GM21381 (cell line): ENCODE measurements at regions not wholly inside any gene's neighbourhood (a gene's known extent, or its start where the extent isn't known, plus 50 kb on each side); places are given as distances from the start of the nearest gene placed in this dataset.
A peak's percentile ranks its signal among the peaks of the same experiment; 100 is the strongest.

Experiments
- ATAC-seq: cut with Tn5 transposase; IDR thresholded peaks from one replicate; pipeline ENCODE4 v1.9.1; 2021; ENCODE audit warnings: mild to moderate bottlenecking, moderate library complexity; ENCODE audit not compliant: unreplicated experiment

DNA sequence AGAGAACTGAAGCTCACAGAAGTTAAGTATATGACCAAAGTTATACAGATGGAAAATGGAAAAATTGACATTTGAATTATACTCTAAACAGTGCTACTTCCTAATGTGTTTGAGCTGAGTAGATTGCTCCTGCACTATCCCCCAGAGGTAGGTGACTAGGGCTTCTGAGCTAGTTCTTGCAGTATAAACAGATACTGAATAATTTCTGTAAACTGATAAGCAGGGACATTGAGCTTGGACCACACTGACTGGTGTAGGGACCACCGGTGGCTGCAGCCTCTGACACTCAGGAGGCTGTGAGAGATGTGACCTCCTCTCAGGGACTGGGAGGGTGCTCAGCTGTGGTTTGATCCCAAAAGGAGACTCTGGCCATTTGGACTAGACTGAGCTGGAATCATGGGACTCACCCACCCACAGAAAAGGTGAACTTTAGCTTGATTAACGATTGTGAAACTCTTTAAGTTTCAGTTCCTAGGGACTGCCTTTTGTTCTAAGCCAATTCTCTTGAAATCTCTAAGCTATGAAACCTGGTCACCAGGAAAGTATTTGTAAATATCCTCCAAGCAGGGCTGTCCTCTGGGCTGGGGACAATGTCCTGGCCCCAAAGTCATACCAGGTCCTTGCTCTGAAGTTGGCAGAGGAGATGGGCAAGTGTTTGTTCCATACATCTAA, 291.5 kb downstream of the SEC61B start:
- ATAC-seq = peak; percentile 70

DNA sequence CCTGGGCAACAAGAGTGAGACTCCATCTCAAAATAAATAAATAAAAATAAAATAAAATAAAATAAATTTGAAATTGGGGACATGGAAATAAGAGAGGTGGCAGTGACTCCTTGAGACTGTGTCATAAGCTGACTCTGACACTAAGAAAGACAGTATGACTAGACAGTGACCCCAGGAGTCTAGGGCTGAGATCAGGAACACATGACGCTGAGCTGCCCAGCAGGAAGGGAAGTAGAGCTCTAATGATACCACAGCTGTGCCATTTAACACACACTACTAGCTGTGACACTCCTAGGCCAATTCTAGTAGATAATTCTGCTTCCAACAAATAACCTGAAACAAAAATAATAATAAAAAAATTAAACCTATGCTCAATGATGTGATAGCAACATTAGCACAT, 293.0 kb downstream of the SEC61B start:
- no peak for ATAC-seq

DNA sequence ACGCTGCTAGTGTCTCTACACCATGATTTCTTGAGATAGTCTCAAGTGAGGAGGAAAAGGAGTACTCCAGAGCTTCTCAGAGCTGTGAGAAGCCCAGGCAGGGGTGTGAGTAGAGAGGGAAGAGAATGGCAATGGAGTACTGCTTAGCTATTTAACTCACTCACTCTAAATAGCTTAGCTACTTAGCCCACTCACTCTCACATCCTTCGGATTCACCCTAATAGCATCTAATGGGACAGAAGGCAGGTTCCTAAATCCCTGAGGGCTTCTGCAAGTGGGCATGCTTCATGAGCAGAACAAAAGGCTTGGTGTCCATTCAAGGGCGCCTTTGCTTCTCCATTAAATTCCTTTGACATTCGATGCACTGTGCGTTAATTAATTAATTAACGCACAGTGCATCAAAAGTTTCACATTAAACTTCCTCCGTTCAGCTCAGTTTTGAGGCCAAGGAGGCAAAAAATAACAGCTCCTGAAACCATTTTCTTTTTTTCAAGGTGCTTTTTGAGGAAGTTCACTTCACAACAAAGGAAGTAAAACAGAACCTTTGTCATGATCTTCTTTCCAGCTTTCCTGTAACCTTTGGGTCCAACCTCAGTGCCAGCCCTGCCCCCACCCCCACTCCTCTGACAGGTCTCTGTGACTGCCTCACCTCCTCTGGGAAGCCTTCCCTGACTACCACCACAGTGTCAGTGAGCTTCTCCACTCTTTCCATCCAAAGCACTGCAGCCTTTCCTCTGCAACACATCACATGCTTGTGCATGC, 294.0 kb downstream of the SEC61B start:
- no peak for ATAC-seq

DNA sequence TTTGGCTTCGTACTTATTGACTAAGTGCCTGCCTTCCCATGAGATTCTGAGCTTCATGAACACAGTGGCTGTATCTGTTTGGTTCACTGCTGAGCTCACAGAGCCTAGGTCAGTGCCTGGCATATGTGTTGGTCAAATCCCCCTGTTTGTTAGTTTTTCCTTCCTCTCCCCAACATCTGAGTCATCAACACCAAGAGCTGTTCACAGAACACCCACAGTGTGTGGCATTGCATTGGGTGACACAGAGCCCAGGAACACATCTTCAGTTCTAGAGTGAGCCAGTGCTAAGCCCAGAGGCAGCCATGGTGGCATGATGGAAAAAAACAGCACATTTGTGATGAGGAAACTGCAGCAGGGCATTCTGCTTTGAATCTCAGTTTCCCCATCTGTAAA, 294.6 kb downstream of the SEC61B start:
- no peak for ATAC-seq

DNA sequence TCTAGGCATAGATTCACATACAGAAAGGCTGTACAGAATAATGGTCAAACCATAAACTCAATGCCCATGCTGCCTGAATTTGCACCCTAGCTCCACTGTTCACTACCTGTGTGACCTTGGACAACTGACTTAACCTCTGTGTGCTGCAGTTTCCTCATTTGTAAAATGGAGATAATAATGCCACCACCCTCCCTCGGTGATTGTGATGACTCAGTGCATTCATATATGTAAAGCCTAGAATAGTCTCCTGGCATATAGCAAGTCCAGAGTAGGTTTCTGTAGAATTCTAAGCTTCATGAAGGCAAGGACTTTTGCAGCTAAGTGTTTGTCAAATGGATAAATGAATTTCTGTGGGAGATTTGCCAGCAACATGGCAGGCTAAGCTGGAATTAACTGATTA, 297.8 kb upstream of the NR4A3 start:
- no peak for ATAC-seq

DNA sequence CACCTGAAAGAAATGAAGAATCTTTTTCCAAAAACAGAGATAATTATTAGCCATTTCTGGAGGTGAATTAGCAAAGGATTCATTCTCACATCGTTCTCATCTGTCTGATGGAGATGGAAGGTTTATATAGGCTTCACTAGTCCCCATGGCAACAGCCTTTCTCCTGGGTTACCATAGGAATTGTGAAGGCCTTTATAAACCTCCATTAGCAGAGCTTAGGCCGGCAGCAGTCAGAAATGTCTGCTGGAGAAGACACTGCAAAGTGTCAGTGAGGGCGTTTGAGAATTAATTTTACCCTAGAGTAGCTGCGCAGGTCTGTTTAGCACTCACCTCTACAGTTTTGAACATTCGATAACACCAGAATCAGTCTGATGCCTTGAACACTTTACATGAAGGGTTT, 290.4 kb upstream of the NR4A3 start:
- no peak for ATAC-seq

DNA sequence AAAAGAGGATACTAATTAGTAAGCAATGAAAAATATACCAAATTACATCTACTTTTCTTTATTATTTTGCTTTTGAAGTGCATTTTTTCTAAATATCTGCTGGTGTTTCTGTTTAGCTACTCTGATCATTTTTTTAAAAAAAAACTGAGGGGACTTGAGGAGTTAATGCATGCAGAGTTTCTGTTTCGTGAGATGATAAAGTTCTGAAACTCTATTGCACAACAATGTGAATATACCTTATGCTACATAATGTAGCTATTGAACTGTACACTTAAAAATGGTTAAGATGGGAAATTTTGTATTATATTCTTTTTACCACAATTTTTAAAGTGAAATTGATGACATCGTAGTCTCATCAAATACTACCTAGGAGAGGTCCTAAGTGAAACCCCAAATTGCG, 288.3 kb upstream of the NR4A3 start:
- ATAC-seq = no peak

DNA sequence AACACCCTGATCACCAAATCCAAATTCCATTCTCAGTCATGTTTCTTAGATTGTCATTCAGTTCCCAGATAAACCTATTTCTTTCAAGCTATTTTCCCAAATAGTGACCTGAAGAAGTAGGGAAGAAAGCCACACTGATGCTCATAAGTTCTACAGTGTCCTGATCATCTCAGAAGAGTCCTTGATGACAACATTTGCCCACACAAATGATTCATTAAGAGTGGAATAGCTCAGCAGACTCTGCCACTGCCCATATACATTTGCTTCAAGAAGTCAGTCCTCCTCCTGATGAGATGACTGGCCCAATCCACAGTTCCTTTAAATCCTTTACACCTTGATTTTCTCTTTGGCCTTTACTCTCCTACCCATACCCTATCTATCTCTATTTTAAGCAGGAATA, 283.7 kb upstream of the NR4A3 start:
- ATAC-seq = no peak

DNA sequence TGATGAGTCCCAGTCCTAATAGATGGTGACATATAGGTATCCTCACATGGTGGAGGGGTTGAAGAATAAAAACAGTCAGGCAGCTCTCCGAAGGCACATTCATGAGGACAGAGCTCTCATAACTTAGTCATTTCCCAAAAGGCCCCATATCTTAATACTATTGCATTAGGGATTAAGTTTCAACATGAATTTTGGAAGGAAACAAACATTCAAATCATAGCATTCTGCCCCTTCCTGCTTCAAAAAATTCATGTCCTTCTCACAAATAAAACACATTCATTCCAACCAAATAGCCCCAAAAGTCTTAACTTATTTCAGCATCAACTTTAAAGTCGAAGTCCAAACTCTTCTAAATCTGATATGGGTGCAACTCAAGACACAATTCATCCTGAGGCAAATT, 277.2 kb upstream of the NR4A3 start:
- ATAC-seq = no peak

DNA sequence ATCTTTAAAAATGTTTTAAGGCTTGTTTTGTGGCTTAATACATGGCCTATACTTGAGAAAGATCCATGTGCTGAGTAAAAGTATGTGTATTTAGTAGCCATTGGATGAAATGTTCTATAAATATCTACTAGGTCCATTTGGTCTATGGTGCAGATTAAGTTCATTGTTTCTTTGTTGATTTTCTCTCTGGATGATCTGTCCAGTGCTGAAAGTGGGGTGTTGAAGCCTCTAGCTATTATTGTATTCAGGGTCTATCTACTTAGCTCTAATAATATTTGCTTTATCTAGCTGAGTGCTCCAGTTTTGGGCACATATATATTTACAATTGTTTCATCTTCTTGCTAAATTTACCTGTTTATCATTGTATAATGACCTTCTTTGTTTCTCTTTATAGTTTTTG, 272.2 kb upstream of the NR4A3 start:
- ATAC-seq = no peak

DNA sequence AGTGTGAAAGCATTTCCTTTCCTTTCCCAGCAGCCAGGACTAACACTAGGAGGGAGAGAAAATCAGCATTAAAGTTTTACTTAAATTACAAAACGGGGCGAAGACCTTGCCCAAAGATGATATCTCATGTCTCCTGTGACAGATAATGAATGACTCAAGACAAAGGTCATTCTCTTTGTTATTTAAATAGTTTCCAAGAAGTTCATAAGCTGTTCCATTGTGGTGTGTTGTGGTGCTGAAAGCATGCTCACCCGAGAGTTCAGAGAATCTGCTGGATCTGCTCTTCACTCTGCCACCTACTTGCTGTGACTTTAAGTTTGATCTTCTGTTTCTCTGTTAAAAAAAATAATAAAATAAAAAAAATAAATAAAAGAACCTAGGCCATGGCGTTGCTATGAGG, 265.9 kb upstream of the NR4A3 start:
- ATAC-seq = no peak

DNA sequence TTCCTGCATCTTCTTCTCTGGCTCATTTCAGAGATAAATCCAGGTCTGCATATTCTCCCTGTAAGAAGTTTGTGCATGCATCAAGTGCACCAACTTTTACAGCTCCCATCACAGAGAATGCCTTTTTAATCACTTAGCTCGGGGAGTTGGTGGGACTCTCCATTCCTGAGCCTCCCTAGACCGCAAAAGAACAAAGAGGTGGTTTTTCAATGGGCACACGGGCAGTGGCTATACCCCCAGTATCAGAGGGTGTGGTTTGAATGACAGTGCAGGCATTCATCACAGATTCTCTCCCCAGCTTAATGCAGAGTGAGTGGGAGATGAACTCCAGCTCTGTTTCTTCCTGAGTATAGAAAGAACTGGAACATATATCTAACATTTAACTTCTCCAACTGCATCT, 264.7 kb upstream of the NR4A3 start:
- no peak for ATAC-seq

DNA sequence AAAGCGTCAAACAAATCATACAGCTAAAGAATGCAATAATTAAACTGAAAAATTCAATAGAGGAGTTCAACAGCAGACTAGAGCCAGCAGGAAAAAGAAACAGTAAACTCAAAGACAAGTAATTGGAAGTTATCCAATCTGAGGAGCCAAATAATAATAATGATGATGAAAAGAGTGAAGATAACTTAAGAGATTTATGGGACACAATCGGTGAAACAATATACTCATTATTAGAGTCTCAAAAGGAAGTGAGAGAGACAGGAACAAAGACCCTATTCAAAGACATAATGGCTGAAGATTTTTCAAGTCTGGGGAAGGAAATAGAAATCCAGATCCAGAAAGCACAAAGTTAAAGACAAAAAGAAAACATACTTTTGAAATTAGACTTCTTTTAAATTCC, 263.9 kb upstream of the NR4A3 start:
- no peak for ATAC-seq

DNA sequence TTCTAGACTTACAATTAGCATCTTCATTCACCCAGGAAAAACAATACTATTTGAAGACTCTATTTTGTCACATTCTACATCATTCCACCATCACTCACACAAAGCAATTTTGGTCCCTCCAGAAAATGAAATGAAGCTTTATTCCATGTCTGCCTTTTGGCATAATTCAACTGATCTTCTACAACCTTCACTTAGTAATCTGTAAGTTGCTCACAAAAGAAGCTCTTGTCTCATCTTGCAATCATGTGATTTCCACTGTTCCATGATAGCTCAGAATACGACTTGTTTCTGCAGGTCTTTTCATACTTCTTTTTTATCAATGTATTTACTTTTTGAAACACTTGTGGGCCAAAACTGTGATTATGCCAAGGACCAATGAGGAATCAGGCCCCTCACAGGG, 261.9 kb upstream of the NR4A3 start:
- no peak for ATAC-seq

DNA sequence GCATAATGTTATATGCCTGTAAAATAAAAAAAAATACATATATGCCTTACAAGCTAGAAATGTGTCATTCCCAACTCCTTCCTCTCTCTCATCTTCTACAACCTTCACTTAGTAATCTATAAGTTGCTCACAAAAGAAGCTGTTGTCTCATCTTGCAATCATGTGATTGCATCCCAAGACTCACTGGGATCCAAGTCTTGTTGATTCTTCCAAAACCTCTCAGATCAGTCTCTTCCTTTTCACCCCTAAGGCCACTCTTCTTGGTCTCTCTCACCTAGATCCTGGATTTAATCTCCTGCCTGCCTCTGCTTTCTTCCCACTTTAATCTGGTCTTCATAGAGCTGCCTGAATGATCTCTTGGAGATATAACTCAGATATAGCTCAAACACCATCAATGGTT, 261.1 kb upstream of the NR4A3 start:
- no peak for ATAC-seq

DNA sequence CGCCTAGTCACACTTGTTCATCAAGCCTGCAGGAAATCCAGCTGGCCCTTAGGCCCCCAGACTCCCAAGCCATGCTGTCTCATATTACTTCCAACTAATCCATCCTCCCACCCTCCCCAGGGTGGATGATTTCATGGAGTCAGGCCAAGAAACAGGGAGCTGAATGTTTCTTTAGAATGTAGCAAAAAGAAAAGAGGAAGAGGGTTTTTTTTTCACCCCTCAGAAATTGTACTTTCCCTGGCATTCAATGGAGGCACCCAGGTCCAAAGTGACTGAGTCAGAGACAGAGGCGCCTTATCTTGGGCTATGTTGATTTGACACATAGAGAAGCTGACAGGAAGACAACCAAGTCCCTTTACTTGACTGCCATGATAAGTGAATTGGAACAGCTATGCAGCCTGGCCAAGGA, 260.2 kb upstream of the NR4A3 start:
- ATAC-seq = no peak

DNA sequence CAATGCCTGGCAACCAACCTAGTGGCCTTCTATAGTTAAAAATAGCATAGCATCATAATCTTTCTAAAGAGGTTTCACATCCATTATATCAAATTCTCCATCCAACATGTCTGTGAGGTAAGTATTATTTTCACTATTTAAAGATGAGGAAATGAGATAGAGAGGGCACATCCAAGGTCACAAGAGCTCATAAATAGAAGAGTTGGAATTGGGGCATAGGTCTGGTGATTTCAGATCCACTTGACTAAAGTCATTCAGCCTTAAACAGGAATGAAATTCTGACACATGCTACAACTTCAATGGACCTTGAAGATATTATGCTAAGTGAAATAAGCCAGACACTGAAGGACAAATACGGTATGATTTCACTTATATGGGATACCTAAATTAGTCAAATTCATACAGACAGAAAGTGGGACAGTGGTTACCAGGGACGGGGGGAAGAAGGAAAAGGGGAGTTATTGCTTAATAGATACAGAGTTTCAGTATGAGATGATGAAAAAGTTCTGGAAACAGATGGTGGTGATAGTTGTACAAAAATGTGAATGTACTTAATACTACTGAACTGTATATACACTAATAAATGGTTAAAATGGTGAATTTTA, 259.6 kb upstream of the NR4A3 start:
- no peak for ATAC-seq

DNA sequence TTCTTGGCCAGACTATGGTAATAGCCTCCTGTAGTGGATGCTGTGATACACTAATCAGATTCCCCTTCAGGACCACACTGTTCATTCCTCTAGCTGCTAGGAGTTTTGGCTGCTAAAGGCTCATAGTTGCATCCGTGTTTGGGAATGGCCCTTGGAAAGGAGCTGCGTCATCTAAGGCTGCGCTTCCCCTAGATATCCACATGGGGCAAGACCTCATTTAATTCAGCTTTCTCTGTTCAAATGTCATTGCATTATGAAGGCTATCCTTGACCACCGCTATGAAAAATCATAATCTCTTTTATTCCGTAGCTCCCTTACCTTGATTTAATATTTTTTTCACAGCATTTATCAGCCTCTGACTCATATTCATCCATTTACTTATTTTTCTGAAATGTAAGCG, 258.3 kb upstream of the NR4A3 start:
- ATAC-seq = no peak

DNA sequence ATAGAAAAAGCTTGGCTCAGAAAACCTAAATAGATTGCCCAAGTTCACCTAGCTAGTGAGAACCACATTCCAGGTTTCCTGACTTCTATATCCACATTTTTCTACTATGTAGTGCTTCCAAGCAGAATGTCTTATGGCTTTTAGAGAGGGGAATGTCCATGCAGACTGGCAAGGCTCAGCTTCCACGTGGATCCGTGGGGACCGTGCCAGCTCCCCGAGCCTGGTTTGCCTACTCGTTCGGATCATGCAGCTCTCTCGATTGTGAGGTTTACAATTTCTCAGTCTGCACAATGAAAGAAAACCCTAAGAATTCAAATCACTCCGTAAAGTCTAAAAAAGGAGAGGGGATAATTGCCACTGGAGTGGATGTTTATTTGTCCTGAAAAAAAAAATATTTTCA, 256.5 kb upstream of the NR4A3 start:
- ATAC-seq = no peak

DNA sequence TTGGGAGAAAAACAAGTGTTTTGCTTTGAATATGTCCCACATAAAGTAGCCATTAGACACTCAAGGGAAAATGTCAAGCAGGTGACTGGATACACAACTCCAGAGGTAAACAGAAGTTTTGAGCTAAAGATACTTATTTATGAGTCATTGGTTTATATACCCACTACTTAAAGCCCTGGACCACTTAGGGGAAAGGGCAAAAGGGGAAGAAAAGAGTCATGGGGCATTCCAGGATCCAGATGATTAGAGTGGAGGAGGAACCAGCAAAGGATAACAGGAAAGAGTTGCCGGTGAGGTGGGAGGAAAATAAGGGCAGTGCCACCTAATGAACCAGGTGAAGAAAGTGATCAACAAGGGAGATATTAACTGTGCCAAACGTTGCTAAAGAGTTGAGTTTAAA, 254.2 kb upstream of the NR4A3 start:
- no peak for ATAC-seq

DNA sequence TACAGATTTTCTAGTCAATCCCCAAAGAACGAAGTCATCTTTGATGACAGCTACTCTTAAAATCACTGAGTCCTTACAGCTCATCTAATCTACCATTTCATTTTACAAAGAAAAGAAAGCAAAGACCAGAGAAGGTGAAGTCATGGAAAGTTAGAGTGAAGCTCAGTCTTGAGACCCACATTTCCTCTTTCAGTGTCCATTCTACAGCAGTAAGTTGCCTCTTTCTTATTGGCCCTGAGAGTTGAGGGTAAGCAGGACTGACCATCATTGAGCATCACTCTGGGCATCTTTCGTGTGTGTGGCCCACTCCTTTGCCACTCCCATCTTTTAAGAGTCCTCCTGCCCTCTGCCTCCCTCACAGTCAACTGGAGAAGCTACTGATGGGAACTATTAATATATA, 251.8 kb upstream of the NR4A3 start:
- ATAC-seq = no peak

DNA sequence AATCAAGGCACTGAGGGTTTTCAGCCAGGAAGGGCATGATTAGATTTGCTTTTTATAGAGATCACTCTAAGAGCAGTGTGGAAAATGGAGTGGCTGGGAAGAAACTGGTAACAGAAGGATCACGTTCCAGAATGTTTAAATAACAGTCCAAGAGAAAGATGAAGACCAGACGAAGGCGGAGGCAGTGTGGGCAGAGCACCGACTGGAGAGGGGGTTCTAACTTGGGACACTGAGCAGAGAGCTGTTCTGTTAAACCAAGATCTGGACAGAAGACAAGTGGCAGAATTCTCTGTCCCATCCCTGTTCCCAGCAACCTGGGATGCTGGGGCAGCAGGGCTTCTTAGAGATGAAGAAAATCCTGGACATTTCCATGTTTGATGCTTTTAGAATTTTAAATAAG, 249.1 kb upstream of the NR4A3 start:
- ATAC-seq = no peak
